GM12874 (cell line): ENCODE measurements at regions not wholly inside any gene's neighbourhood (a gene's known extent, or its start where the extent isn't known, plus 50 kb on each side); places are given as distances from the start of the nearest gene placed in this dataset.

ENCODE experiments used
- CTCF ChIP-seq: IDR thresholded peaks from 2 replicates; pipeline ENCODE4 v1.5.1; 2011; ENCODE audit warnings: low read depth, mild to moderate bottlenecking, control low read depth, low read length, moderate library complexity; ENCODE audit not compliant: insufficient read depth

DNA sequence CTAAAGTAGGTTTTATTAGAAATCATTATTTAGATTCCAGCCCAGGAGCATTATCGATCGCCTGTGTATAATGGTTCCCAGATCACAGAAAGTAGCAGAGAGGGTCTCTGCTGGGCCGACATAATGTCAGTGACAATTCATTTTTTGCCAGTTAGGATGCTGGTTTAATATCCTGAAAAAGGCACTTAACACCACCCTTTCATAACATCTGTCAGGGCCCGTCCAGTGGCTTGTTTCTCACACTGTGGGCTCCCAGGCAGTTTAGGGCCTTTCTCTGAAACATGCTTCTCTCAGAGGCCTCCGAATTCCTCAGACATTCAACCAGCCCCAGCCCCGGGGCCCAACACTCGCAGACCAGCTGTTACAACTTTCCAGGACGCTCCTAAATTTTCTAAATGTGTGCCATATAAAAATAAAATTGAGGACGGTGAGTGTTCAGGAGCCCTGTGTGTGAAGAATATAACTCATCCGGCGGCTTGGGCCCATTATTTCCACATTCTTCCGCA is 108.6 kb upstream of the EYA4 start:
- TF ChIP-seq CTCF, result no peak

- TF ChIP-seq CTCF, result no peak
Observed at GRCh38 chr6:133136177-133136880, 104.8 kb upstream of the EYA4 start.

DNA sequence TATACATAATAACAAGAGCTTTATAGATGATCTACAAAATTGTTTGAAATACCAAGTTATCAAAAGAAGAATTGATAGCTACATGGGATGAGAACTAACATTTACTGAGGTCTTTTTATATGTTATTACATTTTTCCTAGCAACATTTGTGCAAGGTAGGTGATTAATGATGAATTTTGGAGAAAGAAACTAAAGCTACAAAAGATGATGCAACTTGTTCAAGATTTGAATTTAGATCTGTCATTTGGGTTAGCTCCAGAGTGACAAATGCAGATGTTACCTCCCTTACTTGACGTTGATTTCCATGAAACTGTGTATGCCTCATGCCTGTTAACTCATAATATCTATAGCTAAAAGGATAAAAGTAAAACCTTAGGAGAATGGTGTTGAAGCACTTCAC is 84.5 kb upstream of the EYA4 start:
- no peak for TF ChIP-seq CTCF

DNA sequence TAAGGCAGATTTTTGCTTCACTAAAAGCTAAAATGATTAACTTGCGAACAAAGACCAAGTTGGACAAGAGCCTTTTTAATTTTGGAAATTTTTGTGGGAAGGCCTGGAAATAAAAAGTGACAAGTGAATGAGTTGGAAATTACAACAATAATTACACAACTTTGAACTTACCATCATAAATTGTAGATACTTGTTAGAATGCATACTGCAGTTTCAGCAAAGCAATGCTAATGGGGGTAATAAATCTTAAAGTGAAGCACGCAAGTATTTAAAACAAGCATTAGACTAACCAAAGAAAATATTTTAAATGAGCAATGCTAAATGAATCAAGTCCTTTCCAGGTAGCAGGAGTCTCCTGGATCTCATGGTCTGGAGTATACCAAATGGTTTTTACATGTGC is 83.2 kb upstream of the EYA4 start:
- no peak for TF ChIP-seq CTCF

GRCh38 chr6:133159255-133159795 is 81.8 kb upstream of the EYA4 start:
- no peak for TF ChIP-seq CTCF

DNA sequence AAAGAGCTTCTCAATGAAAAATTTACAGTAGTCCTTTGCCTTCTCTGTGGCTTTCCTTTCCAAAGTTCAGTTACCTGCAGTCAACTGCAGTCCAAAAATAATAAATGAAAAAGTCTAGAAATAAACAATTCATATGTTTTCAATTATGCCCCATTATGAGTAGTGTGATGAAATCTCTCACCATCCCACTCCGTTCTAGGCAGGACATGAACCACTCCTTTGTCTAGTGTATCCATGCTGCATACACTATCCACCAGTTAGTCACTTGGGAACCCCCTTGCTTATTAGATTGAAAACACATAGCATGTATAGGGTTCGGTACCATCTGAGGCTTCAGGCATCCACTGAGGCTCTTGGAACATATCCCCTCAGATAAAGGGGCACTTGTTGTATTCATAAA is 80.6 kb upstream of the EYA4 start:
- TF ChIP-seq CTCF, result no peak

DNA sequence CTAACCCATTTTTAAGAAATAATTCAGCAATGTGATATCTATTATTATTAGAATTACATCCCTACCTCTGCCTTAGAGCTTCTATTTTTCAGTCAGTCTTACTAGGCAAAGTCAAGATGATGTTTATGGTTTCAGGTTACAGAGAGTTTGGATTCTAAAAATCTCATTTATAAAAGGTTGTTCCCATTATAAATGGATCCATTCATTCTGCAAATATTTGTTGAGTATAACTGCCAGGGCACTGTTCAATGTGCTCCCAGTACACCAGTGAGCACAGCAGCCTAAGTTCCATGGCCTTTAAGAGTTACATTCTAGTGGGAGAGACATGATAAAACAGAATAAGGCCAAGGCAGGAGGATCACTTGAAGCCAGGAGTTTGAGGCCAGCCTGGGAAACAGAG is 75.9 kb upstream of the EYA4 start:
- TF ChIP-seq CTCF, result no peak
